Aorta (tissue), 5 donors: ENCODE measurements at regions not wholly inside any gene's neighbourhood (a gene's known extent, or its start where the extent isn't known, plus 50 kb on each side); places are given as distances from the start of the nearest gene placed in this dataset.
A peak's percentile ranks its signal among the peaks of the same experiment; 100 is the strongest.

Source experiments
- ATAC-seq: fragments of 200-7000 bp; cut with Tn5 transposase; one replicate; pipeline ENCODE4 v1.9.1; 2022; ENCODE audit warnings: moderate library complexity; ENCODE audit not compliant: low FRiP score
- DNase-seq, 2 donors: peaks; one replicate each; pipeline ENCODE4 v3.0.0-alpha.2; 2020
- H3K27ac ChIP-seq, 2 donors: one replicate each; pipeline ENCODE4 v1.5.1; 2013; ENCODE audit warnings: low read length in 2 of 2, mild to moderate bottlenecking in 2 of 2, moderate library complexity in 2 of 2, control low read depth in 1 of 2, inconsistent platforms in 1 of 2, low read depth in 1 of 2
- H3K27me3 ChIP-seq, 2 donors: one replicate each; pipeline ENCODE4 v1.6.1; 2013; ENCODE audit warnings: control low read depth in 1 of 2, low read length in 1 of 2, mild to moderate bottlenecking in 1 of 2, moderate library complexity in 1 of 2; ENCODE audit not compliant: insufficient read depth in 2 of 2, control insufficient read depth in 1 of 2
- H3K36me3 ChIP-seq, 2 donors: one replicate each; pipeline ENCODE4 v1.6.1; 2013; ENCODE audit warnings: control low read depth in 1 of 2, low read length in 1 of 2, mild to moderate bottlenecking in 1 of 2; ENCODE audit not compliant: insufficient read depth in 2 of 2, control insufficient read depth in 1 of 2
- H3K4me1 ChIP-seq, 2 donors: one replicate each; pipeline ENCODE4 v1.6.1; 2013; ENCODE audit warnings: low read length in 2 of 2, control low read depth in 1 of 2, mild to moderate bottlenecking in 1 of 2, moderate library complexity in 1 of 2; ENCODE audit not compliant: insufficient read depth in 2 of 2, control insufficient read depth in 1 of 2
- H3K4me3 ChIP-seq, 2 donors: one replicate each; pipeline ENCODE4 v1.5.1; 2013; ENCODE audit warnings: low read length in 2 of 2, control low read depth in 1 of 2, mild to moderate bottlenecking in 1 of 2
- H3K9me3 ChIP-seq: one replicate; pipeline ENCODE4 v1.6.1; 2013; ENCODE audit warnings: mild to moderate bottlenecking, low read length; ENCODE audit not compliant: control insufficient read depth
- WGBS, 2 donors: extraction: QIAGEN DNeasy Blood & Tissue Kit; methylation state at CpG; one replicate each; pipeline ENCODE4 v1.1.7; 2013; 5-methylcytosine and 5-hydroxymethylcytosine counted together
- intact Hi-C, 2 donors: fragments of 100-400 bp; cut with DNase I; formaldehyde crosslinking; loops; one replicate each; pipeline versions ENCODE4 v1.14.2 to v1.15.0; 2022
- donor health status: healthy with polysubstance abuse.
- donor health status: Bipolar disorder and iron deficiency.
- donor health status: DM: no; HTN: no; CAD: no.
- donor health status: DM: no; HTN: no; CAD: no.
- donor health status: DM: yes; HTN: yes; CAD: no.

DNA sequence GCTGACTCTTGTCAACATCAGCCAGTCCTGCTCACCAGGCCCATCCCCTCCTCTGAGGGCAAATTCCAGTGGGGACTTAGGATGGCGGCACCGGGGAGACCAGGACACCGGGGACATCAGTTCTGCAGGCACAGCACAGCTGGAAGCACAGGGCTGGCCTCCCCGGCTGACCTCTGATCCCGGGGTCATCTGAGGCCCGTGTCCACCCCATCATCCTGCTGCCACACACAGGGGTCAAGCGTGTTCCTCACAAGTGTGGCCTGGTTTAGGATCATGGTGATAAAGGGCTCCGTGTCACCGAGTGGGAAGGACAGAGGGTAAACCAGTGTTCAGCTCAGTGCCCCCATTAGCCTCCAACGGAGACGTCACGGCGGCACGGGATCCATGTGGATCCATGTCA, 58.1 kb upstream of the CTDP1 start:
- no peak overlapping the region for H3K4me3 ChIP-seq
- no peak overlapping the region for H3K27ac ChIP-seq
- no peaks in the 10 kb centered on the region for H3K4me1 ChIP-seq
- intact Hi-C loops = no loop called here
- H3K36me3 ChIP-seq = no peaks in the 10 kb centered on the region
- peaks cover 2% of the 10 kb centered on the region for H3K9me3 ChIP-seq
- DNase-seq = peak; percentile 30 to 74
- no peak for ATAC-seq
- WGBS, 2 donors = 81 to 86% methylated on average over 14 of the region's 14 CpGs
- no peaks in the 10 kb centered on the region for H3K27me3 ChIP-seq

DNA sequence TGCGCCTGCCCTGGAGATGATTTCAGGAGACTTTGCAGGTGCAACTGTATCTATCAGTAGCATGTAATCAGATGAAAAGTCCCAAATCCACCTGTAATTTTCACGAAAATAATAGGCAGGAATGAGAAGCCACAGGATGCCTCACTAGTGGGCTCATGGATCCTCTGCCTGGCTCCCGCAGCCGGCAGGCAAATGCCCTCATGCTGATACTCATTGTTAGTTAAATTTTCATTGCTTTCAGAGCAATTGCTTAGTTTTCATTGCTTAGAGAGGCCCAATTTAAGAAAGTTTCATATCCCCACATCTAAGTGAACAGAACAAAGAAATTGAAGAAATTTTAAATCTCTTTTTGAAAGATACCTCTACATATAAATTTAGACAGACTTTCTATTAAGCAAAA, 57.6 kb upstream of the CTDP1 start:
- DNase-seq = peak in 1 of 2 donors; percentile 31
- Histone ChIP-seq H3K4me1 (no peaks in the 10 kb centered on the region), H3K27me3 (no peaks in the 10 kb centered on the region), H3K9me3 (peaks cover 2% of the 10 kb centered on the region), H3K27ac (no peak overlapping the region), H3K4me3 (no peak overlapping the region), H3K36me3 (no peaks in the 10 kb centered on the region)
- intact Hi-C loops = no loop called here
- ATAC-seq = no peak
- 89 to 93% methylated on average over 4 of the region's 4 CpGs for WGBS, 2 donors

DNA sequence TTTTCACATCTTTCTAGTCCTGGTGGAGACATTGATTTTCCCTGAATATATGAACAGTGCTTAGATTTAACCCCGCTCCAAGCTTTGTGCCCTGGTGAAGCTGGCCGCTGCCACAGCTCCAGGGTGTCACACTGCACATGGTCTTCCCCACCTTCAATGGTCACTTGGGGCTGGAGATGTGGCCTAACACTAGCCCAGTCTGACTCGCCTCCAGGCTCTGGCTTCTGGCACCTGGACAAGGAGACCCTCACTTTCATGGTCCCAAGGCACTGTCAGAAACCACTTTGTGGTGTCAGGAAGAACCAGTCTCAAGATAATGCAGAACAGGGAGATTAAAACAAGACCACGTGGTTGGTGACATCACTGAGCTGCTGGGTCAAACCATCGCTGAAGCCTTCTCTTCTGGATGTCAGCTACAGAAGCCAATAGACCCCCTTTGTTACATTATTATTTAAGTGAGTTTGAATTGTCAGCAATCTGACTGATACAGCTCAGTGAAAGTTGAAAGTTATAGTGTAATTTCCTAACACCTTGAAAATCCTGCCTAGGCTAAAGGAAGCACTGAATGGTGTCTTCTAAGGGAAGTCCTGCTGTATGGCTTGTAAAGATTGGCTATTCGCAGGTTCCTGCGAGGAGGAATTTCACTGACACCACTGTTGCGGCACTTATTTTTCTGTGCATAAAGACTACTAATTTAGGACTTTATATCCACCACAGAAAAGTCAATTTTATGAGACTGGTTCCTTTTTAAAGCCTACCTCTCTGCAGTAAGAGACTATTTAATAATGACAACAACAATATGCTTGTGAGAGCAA, 55.0 kb upstream of the CTDP1 start:
- H3K27ac ChIP-seq = no peak overlapping the region
- ATAC-seq (no peak), DNase-seq (peak in 1 of 2 donors; percentile 24)
- H3K4me1 ChIP-seq = no peaks in the 10 kb centered on the region
- intact Hi-C loops = no loop called here
- peaks cover 2% of the 10 kb centered on the region for H3K9me3 ChIP-seq
- WGBS, 2 donors = 80 to 92% methylated on average over 8 of the region's 8 CpGs
- H3K4me3 ChIP-seq = no peak overlapping the region
- H3K36me3 ChIP-seq = no peaks in the 10 kb centered on the region
- H3K27me3 ChIP-seq = no peaks in the 10 kb centered on the region

DNA sequence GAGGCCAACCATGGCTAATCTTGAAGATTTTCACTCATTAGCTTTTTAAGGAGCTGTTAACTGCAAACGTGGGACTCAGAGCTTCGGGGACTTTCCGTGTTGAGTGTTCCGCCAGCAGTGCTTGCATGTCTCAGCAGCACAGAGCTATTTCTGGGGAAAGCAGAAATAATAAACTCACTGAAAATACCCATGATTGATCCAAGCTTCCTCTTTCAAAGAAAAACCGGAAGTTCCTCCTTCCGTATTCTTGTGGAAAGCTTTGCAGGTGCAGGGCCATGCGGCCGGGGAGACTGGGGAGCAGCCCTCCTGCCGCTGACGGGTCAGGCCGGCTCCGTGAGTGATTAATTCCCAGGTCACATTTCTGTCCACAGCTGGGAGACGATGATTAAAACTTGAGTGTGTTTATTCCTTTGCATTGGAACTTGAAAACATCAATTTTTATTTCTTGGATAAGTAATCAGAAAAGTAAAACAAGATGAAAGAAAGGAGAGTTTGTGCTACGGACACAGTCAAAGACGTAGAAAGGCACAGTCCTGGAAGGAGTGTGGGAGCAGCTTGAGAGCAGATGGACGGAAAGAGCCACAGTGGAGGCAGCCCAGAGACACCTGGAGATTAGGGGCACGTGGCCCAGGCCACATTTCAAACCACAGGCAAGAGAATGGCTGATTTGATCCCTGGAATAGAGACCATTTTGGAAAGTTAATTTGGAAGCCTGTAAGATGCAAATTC, 54.2 kb upstream of the CTDP1 start:
- no peaks in the 10 kb centered on the region for H3K27me3 ChIP-seq
- no peaks in the 10 kb centered on the region for H3K4me1 ChIP-seq
- DNase-seq = peak in 1 of 2 donors; percentile 65
- 52 to 64% methylated on average over 17 of the region's 17 CpGs for WGBS, 2 donors
- intact Hi-C loops = no loop called here
- no peak overlapping the region for H3K27ac ChIP-seq
- no peak for ATAC-seq
- H3K4me3 ChIP-seq = no peak overlapping the region
- no peaks in the 10 kb centered on the region for H3K36me3 ChIP-seq
- no peaks in the 10 kb centered on the region for H3K9me3 ChIP-seq

DNA sequence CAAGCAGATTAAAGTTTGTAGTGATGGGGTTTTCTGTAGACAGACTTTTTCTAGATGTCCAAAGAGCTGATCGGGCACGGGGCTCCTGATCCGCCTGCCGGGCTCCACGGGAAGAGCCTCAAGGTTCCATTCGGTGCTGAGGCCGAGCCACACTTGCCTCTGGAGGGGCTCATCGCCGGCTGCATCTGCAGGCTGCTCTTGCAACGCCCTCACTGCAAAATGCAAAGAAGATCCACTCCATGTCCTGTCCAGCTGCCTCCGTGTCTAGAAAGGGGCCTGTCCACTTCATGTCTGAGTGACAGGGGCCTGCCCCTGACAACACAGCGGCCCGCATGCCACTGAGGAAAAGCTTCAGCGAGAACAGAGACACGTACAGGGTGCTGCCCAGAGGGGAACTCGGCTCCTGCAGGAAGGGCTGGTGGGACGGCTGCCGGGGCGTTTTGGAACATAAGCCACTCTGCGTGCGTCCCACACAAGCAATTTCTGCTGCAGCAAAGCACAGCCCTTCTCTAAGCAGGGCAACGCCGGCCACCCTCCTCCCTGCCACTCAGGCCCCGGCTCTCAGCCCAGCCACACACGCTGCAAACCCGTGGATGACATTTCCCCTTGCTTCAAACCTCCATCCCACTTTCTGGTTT, 53.6 kb upstream of the CTDP1 start:
- no peaks in the 10 kb centered on the region for H3K36me3 ChIP-seq
- DNase-seq = no peak
- peak; percentile 8 for ATAC-seq
- H3K4me3 ChIP-seq = no peak overlapping the region
- H3K9me3 ChIP-seq = no peaks in the 10 kb centered on the region
- intact Hi-C loops = no loop called here
- 88 to 90% methylated on average over 26 of the region's 26 CpGs for WGBS, 2 donors
- H3K27ac ChIP-seq = no peak overlapping the region
- no peaks in the 10 kb centered on the region for H3K4me1 ChIP-seq
- H3K27me3 ChIP-seq = no peaks in the 10 kb centered on the region

DNA sequence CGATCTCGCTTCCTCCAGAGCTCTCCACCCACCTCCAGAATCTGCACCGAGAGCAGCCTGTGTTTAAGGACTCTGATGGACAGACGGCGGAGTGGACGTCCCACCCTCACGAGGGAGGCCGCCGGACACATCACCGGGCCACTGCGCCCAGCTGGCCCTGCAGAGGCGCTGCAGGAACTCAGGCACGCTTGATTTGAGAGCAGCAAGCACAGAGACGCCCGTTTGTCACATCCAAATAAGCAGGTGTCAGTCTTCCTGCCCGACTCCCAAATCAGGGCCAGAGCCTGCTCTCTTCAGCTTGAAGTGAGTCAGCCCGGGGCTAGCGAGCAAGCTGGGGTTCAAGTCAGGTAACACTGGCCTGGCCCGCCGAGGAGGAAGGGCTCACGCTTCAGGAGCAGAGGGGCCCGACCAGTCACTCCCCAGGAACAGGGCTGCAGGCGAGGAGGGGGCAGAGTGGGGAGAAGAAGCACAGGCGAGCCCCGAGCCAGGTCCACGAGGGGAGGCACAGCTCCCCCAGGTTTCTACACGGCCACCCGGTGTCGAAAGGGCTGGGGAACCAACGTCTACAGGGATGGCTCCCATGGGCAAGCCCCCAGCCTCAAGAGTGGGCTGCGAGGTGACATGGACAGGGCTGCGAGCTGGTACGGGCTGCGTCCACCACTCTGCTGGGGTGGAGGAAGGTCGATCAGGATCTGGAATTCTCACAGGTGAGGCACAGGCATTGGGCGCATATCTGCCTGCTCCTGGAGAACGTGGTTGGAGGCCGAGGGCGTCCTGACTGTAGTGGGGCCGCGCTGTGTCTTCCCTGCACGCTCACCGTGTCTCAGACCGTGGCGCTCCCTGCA, 52.5 kb upstream of the CTDP1 start:
- Histone ChIP-seq H3K9me3 (no peaks in the 10 kb centered on the region), H3K4me1 (no peaks in the 10 kb centered on the region), H3K36me3 (no peaks in the 10 kb centered on the region), H3K27ac (no peak overlapping the region), H3K27me3 (no peaks in the 10 kb centered on the region), H3K4me3 (no peak overlapping the region)
- 89 to 90% methylated on average over 45 of the region's 45 CpGs for WGBS, 2 donors
- intact Hi-C loops = no loop called here
- DNase-seq (no peak), ATAC-seq (peak; percentile 51)

DNA sequence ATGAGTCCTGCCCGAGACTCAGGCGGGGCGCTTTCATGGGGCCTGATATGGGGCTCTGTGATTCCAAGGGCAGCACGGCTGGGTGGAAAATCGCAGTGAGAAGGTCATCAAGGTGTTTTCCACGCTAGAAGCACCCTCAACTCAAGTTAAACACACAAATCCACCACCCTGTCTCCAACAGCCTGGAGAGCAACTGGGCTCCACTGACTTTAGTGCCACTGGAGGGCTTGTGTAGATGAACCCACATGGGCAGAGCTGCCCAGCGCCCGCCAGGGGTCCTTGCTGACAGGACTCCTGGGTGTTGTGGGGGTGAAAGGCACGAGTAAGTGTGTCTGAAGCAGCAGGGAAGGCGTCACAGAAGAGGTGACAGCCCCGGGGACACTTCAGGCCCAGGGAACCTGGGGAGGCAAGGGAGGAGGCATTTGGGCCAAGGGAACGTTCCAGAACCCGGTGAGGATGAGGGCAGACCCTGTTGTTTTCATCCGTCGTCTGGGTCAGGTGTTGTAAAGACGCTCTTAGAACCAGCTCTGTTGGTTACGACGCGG, 51.8 kb upstream of the CTDP1 start:
- Histone ChIP-seq H3K4me3 (no peak overlapping the region), H3K4me1 (no peaks in the 10 kb centered on the region), H3K36me3 (no peaks in the 10 kb centered on the region), H3K27me3 (no peaks in the 10 kb centered on the region), H3K9me3 (no peaks in the 10 kb centered on the region), H3K27ac (no peak overlapping the region)
- no peak for ATAC-seq
- 91 to 92% methylated on average over 19 of the region's 19 CpGs for WGBS, 2 donors
- intact Hi-C loops = no loop called here
- no peak for DNase-seq
